H1 (cell line): ENCODE measurements at regions not wholly inside any gene's neighbourhood (a gene's known extent, or its start where the extent isn't known, plus 50 kb on each side); places are given as distances from the start of the nearest gene placed in this dataset.

ENCODE experiments used
- BCL11A ChIP-seq, 2 experiments: IDR thresholded peaks; one replicate each; pipeline ENCODE4 v1.6.1; 2011; ENCODE audit warnings: low read depth in 2 of 2, low read length in 2 of 2, mild to moderate bottlenecking in 2 of 2

- TF ChIP-seq BCL11A (IDR thresholded peaks at IDR 0.05; ENCODE audit: low read depth in 2 of 2, low read length in 2 of 2) = no peak
- TF ChIP-seq, all 59 proteins: peak for 0
Measured at GRCh38 chr6:15842727-15843117, 179.9 kb upstream of the DTNBP1 start (continued).
